Astrocyte (in vitro differentiated cells and primary cell): ENCODE measurements at regions not wholly inside any gene's neighbourhood (a gene's known extent, or its start where the extent isn't known, plus 50 kb on each side); places are given as distances from the start of the nearest gene placed in this dataset.

Source experiments
- DNase-seq: peaks from one replicate; pipeline ENCODE4 v3.0.0-alpha.2; 2010; ENCODE audit warnings: low read depth
- FAIRE-seq: peaks from 2 replicates; lab custom pipeline; 2011; peaks lifted over from hg19 to GRCh38; lab: Jason Lieb, UNC
- H2AFZ ChIP-seq: 2 replicates; pipeline ENCODE4 v1.6.0; 2012; ENCODE audit warnings: low read depth, low read length, inconsistent platforms
- H3K27ac ChIP-seq: 2 replicates; pipeline ENCODE4 v1.5.1; 2011; ENCODE audit warnings: low read depth, low read length, inconsistent platforms
- H3K27me3 ChIP-seq: 2 replicates; pipeline ENCODE4 v1.6.0; 2011; ENCODE audit warnings: low read length, inconsistent platforms; ENCODE audit not compliant: insufficient read depth
- H3K36me3 ChIP-seq: 2 replicates; pipeline ENCODE4 v1.5.1; 2011; ENCODE audit warnings: low read length, inconsistent platforms; ENCODE audit not compliant: insufficient read depth
- H3K4me1 ChIP-seq: 2 replicates; pipeline ENCODE4 v1.5.1; 2011; ENCODE audit warnings: low read length, inconsistent platforms; ENCODE audit not compliant: insufficient read depth
- H3K4me2 ChIP-seq: 2 replicates; pipeline ENCODE4 v1.6.0; 2012; ENCODE audit warnings: low read length, inconsistent platforms
- H3K4me3 ChIP-seq: 2 replicates; pipeline ENCODE4 v1.5.1; 2011; ENCODE audit warnings: low read depth, mild to moderate bottlenecking, low read length, inconsistent platforms; ENCODE audit not compliant: insufficient read depth
- H3K79me2 ChIP-seq: 2 replicates; pipeline ENCODE4 v1.6.0; 2012; ENCODE audit warnings: mild to moderate bottlenecking, low read length, inconsistent platforms; ENCODE audit not compliant: insufficient read depth
- H3K9ac ChIP-seq: 2 replicates; pipeline ENCODE4 v1.6.0; 2012; ENCODE audit warnings: mild to moderate bottlenecking, low read length, inconsistent platforms
- H3K9me3 ChIP-seq: 2 replicates; pipeline ENCODE4 v1.5.1; 2012; ENCODE audit warnings: low read depth, mild to moderate bottlenecking, low read length, inconsistent platforms; ENCODE audit not compliant: insufficient read depth
- H4K20me1 ChIP-seq: 2 replicates; pipeline ENCODE4 v1.6.0; 2012; ENCODE audit warnings: low read length, inconsistent platforms; ENCODE audit not compliant: insufficient read depth
- H3K27ac Mint-ChIP-seq: one replicate; pipeline ENCODE4 v1.8.0; 2021; ENCODE audit warnings: mild to moderate bottlenecking, mixed read lengths; ENCODE audit not compliant: unreplicated experiment
- H3K27me3 Mint-ChIP-seq: one replicate; pipeline ENCODE4 v1.8.0; 2021; ENCODE audit warnings: low read depth, mixed read lengths; ENCODE audit not compliant: unreplicated experiment
- H3K36me3 Mint-ChIP-seq: one replicate; pipeline ENCODE4 v1.8.0; 2021; ENCODE audit warnings: low read depth, mixed read lengths; ENCODE audit not compliant: unreplicated experiment
- H3K4me1 Mint-ChIP-seq: one replicate; pipeline ENCODE4 v1.8.0; 2021; ENCODE audit warnings: low read depth, mixed read lengths; ENCODE audit not compliant: unreplicated experiment
- H3K4me3 Mint-ChIP-seq: one replicate; pipeline ENCODE4 v1.8.0; 2021; ENCODE audit warnings: mild to moderate bottlenecking, moderate library complexity, mixed read lengths; ENCODE audit not compliant: unreplicated experiment
- H3K9me3 Mint-ChIP-seq: one replicate; pipeline ENCODE4 v1.8.0; 2021; ENCODE audit warnings: mild to moderate bottlenecking, mixed read lengths; ENCODE audit not compliant: unreplicated experiment
- CTCF ChIP-seq: IDR thresholded peaks from 2 replicates; pipeline ENCODE4 v1.5.1; 2011; ENCODE audit warnings: low read depth, mild to moderate bottlenecking, inconsistent platforms, low read length, moderate library complexity; ENCODE audit not compliant: insufficient read depth
- EZH2 ChIP-seq: IDR thresholded peaks from 2 replicates; pipeline ENCODE4 v1.6.1; 2012; ENCODE audit warnings: mild to moderate bottlenecking, low read length, inconsistent platforms; ENCODE audit not compliant: insufficient read depth

GRCh38 chr7:114138587-114138986 lies 219.8 kb upstream of the PPP1R3A start:
- Histone ChIP-seq H3K9ac (no peak overlapping the region), H3K4me2 (no peak overlapping the region), H3K9me3 (no peaks in the 10 kb centered on the region), H3K4me3 (no peak overlapping the region), H3K4me1 (no peaks in the 10 kb centered on the region), H2AFZ (no peak overlapping the region), H4K20me1 (no peaks in the 10 kb centered on the region), H3K36me3 (no peaks in the 10 kb centered on the region), H3K79me2 (no peaks in the 10 kb centered on the region), H3K27ac (no peak overlapping the region), H3K27me3 (no peaks in the 10 kb centered on the region)
- FAIRE-seq (no peak), DNase-seq (no peak)
- Mint-ChIP-seq H3K4me1 (peaks cover 1% of the 10 kb centered on the region), H3K27ac (no peak overlapping the region), H3K27me3 (no peaks in the 10 kb centered on the region), H3K4me3 (no peak overlapping the region), H3K36me3 (no peaks in the 10 kb centered on the region), H3K9me3 (no peaks in the 10 kb centered on the region)
- no peak for TF ChIP-seq CTCF
- no peak for TF ChIP-seq EZH2

GRCh38 chr7:114133717-114134116 lies 214.9 kb upstream of the PPP1R3A start:
- Mint-ChIP-seq H3K9me3 (no peaks in the 10 kb centered on the region), H3K27me3 (no peaks in the 10 kb centered on the region), H3K27ac (no peak overlapping the region), H3K4me3 (no peak overlapping the region), H3K4me1 (no peaks in the 10 kb centered on the region), H3K36me3 (no peaks in the 10 kb centered on the region)
- TF ChIP-seq CTCF: no peak
- TF ChIP-seq EZH2: no peak
- Histone ChIP-seq H3K4me2 (no peak overlapping the region), H3K27me3 (no peaks in the 10 kb centered on the region), H3K9ac (no peak overlapping the region), H3K79me2 (no peaks in the 10 kb centered on the region), H3K36me3 (no peaks in the 10 kb centered on the region), H4K20me1 (no peaks in the 10 kb centered on the region), H3K4me1 (no peaks in the 10 kb centered on the region), H3K9me3 (no peaks in the 10 kb centered on the region), H3K4me3 (no peak overlapping the region), H3K27ac (no peak overlapping the region), H2AFZ (no peak overlapping the region)
- DNase-seq: no peak
- FAIRE-seq: no peak

GRCh38 chr7:114130866-114131265 lies 212.1 kb upstream of the PPP1R3A start:
- no peaks in the 10 kb centered on the region for H3K36me3 Mint-ChIP-seq
- Histone ChIP-seq H3K9me3 (no peaks in the 10 kb centered on the region), H3K9ac (no peak overlapping the region), H3K4me3 (no peak overlapping the region), H3K79me2 (no peaks in the 10 kb centered on the region), H4K20me1 (no peaks in the 10 kb centered on the region), H3K4me1 (no peaks in the 10 kb centered on the region), H3K27me3 (no peaks in the 10 kb centered on the region), H3K4me2 (no peak overlapping the region), H2AFZ (no peak overlapping the region), H3K27ac (no peak overlapping the region), H3K36me3 (no peaks in the 10 kb centered on the region)
- no peak overlapping the region for H3K27ac Mint-ChIP-seq
- H3K4me3 Mint-ChIP-seq: no peak overlapping the region
- DNase-seq (peak; percentile 7), FAIRE-seq (no peak)
- no peaks in the 10 kb centered on the region for H3K9me3 Mint-ChIP-seq
- H3K4me1 Mint-ChIP-seq: no peaks in the 10 kb centered on the region
- TF ChIP-seq CTCF (no peak), EZH2 (no peak)
- H3K27me3 Mint-ChIP-seq: no peaks in the 10 kb centered on the region
